ENCODE measurements at regions not wholly inside any gene's neighbourhood (a gene's known extent, or its start where the extent isn't known, plus 50 kb on each side); places are given as distances from the start of the nearest gene placed in this dataset.

DNA sequence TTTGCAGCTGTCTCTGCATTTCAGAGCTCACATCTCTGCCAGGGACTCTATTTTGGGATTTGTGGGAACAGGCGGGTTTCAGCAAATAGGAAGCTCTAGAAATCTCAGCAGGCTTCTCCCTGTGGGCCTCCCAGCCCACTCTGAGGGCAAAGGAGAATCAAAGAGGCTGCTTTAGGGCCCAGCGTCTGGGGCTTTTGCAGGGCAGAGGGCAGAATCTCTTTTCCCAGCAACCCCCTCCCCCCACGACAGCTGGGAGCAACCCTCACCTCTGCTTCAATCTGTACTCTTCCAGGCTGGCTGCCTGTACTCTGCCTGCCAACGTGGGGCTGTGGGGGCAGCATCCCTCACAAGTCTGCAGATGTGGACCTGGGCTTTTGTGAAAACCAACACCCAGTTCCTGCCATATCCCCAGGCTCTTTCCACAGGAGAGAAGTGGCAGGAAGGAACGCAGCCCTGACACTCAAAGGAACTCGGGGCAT lies 529.6 kb upstream of the TBX3 start:
- H3K4me1 ChIP-seq (ENCODE audit: control insufficient read depth in 1 of 2, low read depth in 2 of 2), result peaks cover 11 to 35% of the 10 kb centered on the region in 2 donors
- no peaks in the 10 kb centered on the region for H3K27me3 ChIP-seq (replicated peaks; ENCODE audit: insufficient read depth)
- no peaks in the 10 kb centered on the region for H3K9me3 ChIP-seq
- no peak overlapping the region for H3K4me3 ChIP-seq
- ATAC-seq (ENCODE audit: insufficient number of reproducible peaks, low FRiP score, low read depth), result no peak
- no peaks in the 10 kb centered on the region for H3K36me3 ChIP-seq
- no peak overlapping the region for H3K27ac ChIP-seq
- DNase-seq (ENCODE audit: low spot score), result no peak
- TF ChIP-seq, protein P1, sequence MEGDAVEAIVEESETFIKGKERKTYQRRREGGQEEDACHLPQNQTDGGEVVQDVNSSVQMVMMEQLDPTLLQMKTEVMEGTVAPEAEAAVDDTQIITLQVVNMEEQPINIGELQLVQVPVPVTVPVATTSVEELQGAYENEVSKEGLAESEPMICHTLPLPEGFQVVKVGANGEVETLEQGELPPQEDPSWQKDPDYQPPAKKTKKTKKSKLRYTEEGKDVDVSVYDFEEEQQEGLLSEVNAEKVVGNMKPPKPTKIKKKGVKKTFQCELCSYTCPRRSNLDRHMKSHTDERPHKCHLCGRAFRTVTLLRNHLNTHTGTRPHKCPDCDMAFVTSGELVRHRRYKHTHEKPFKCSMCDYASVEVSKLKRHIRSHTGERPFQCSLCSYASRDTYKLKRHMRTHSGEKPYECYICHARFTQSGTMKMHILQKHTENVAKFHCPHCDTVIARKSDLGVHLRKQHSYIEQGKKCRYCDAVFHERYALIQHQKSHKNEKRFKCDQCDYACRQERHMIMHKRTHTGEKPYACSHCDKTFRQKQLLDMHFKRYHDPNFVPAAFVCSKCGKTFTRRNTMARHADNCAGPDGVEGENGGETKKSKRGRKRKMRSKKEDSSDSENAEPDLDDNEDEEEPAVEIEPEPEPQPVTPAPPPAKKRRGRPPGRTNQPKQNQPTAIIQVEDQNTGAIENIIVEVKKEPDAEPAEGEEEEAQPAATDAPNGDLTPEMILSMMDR (IDR thresholded peaks at IDR 0.05), result no peak

DNA sequence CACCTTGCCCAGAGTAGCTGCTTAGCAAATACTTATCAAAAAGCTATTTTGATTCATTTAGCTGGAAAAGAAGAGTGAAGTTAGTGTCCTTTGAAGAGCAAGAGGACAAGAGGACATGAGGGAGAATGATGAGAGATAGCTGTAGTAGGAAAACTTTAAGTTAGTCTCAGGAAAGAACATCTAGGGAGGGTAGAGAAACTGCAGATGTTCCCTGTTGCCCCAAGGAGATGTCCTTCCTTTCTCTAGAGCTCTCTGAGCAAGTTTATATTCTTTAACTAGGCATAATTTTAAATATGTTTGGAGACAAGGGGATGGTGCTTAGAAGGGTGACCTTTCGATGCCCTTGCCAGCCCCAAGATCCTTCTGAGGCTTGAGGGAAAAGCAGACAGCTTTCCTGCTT lies 529.1 kb upstream of the TBX3 start:
- TF ChIP-seq, protein P1 (IDR thresholded peaks at IDR 0.05), result no peak

DNA sequence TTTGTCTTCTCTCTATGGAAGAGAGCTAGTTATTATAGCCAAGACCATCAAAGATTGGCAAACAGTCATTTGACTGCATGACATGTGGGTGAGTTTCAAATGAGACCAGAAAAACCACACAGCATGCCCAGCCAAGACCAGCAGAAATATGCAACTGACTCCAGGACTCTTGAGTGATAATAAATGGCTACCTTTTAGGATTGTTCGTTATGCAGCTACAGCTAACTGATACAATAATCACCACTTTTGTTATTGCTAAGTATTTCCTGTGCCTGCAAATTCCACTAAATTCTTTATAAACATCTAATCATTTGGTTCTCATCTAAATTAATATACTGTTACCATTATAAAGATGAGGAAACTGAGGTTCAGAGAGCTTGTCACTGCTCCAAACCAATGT lies 528.4 kb upstream of the TBX3 start:
- DNase-seq (ENCODE audit: low spot score) (no peak), ATAC-seq (ENCODE audit: insufficient number of reproducible peaks, low FRiP score, low read depth) (no peak)
- TF ChIP-seq, protein P1 (IDR thresholded peaks at IDR 0.05), result no peak
- no peak overlapping the region for H3K27ac ChIP-seq
- H3K9me3 ChIP-seq, result no peaks in the 10 kb centered on the region
- H3K4me1 ChIP-seq (ENCODE audit: control insufficient read depth in 1 of 2, low read depth in 2 of 2), result peaks cover 11 to 35% of the 10 kb centered on the region in 2 donors
- H3K36me3 ChIP-seq, result no peaks in the 10 kb centered on the region
- no peaks in the 10 kb centered on the region for H3K27me3 ChIP-seq (replicated peaks; ENCODE audit: insufficient read depth)
- no peak overlapping the region for H3K4me3 ChIP-seq

More for the DNA sequence above, 529.1 kb upstream of the TBX3 start:
- Histone ChIP-seq H3K27ac (no peak overlapping the region), H3K4me3 (no peak overlapping the region), H3K4me1 (ENCODE audit: control insufficient read depth in 1 of 2, low read depth in 2 of 2) (peaks cover 11 to 35% of the 10 kb centered on the region in 2 donors), H3K27me3 (replicated peaks; ENCODE audit: insufficient read depth) (no peaks in the 10 kb centered on the region), H3K36me3 (no peaks in the 10 kb centered on the region), H3K9me3 (no peaks in the 10 kb centered on the region)
- DNase-seq (ENCODE audit: low spot score) (no peak), ATAC-seq (ENCODE audit: insufficient number of reproducible peaks, low FRiP score, low read depth) (no peak)

DNA sequence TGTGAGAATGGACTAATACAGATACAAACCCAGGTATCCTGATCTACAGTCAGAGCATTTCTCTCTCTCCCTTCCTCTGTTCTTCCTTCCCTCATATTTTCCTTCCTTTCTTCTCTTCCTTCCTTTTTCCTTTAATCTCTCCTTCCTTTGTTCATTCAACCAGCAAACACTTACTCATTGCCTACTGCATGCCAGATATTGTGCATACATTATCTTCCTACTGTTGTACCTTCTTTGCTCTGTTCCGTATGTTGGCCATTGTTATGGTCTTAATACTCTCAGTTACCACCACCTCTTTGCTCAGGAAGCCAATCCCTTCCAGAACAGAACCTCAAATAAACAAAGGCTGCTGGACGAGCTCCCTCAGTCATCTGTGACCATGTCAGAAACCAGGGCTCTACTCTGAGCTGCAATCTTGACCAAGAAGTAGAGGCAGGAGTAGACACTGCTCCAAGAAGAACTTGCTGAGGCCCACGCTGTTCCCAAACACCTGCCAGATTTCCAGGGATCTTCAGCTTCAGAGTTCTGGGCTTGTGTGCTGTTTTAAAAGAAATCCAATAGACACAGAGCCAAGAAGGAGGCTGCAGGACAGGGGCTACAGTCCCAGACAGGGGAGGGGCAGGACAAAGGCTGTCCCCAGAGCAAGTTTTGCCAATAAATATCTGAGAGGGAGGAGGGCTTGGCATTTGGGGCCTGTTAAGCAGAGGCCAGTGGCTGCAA lies 526.7 kb upstream of the TBX3 start:
- DNase-seq (ENCODE audit: low spot score) (no peak), ATAC-seq (ENCODE audit: insufficient number of reproducible peaks, low FRiP score, low read depth) (no peak)
- H3K4me3 ChIP-seq, result no peak overlapping the region
- H3K27me3 ChIP-seq (replicated peaks; ENCODE audit: insufficient read depth), result no peaks in the 10 kb centered on the region
- TF ChIP-seq, protein P1 (IDR thresholded peaks at IDR 0.05), result no peak
- H3K36me3 ChIP-seq, result no peaks in the 10 kb centered on the region
- no peaks in the 10 kb centered on the region for H3K9me3 ChIP-seq
- peaks cover 11 to 35% of the 10 kb centered on the region in 2 donors for H3K4me1 ChIP-seq (ENCODE audit: control insufficient read depth in 1 of 2, low read depth in 2 of 2)
- H3K27ac ChIP-seq, result no peak overlapping the region

DNA sequence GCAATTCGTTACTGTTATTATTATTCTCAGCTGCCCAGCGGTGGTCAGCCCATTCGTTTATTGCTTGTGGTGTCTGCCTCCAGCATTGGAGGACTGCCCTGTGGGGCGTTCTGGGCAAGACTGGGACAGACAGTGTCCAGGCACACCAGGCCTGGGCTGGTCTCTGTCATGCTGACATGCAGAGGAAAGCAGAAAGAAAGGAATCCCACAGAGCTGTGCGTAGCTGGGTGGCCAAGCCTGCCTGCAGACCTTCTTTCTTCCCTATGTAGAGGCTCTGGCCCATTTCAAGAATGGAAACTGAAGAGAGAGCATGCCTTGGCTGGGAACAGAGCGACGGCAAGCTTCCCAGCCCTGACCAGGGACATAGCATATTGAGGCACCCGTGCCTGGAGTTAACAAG lies 525.3 kb upstream of the TBX3 start:
- TF ChIP-seq, protein P1 (IDR thresholded peaks at IDR 0.05), result no peak
- DNase-seq (ENCODE audit: low spot score), result no peak
- Histone ChIP-seq H3K4me1 (ENCODE audit: control insufficient read depth in 1 of 2, low read depth in 2 of 2) (peaks cover 11 to 35% of the 10 kb centered on the region in 2 donors), H3K36me3 (no peaks in the 10 kb centered on the region), H3K27me3 (replicated peaks; ENCODE audit: insufficient read depth) (no peaks in the 10 kb centered on the region), H3K9me3 (no peaks in the 10 kb centered on the region), H3K4me3 (no peak overlapping the region), H3K27ac (no peak overlapping the region)
- no peak for ATAC-seq (ENCODE audit: insufficient number of reproducible peaks, low FRiP score, low read depth)

All from thoracic aorta (tissue), 2 donors.